GM12874 (cell line): ENCODE measurements at regions not wholly inside any gene's neighbourhood (a gene's known extent, or its start where the extent isn't known, plus 50 kb on each side); places are given as distances from the start of the nearest gene placed in this dataset.

Experiments used
- CTCF ChIP-seq: IDR thresholded peaks from 2 replicates; pipeline ENCODE4 v1.5.1; 2011; ENCODE audit warnings: low read depth, mild to moderate bottlenecking, control low read depth, low read length, moderate library complexity; ENCODE audit not compliant: insufficient read depth

- no peak for TF ChIP-seq CTCF
Measured at GRCh38 chr2:66729416-66730330, 294.7 kb downstream of the MEIS1 start.

DNA sequence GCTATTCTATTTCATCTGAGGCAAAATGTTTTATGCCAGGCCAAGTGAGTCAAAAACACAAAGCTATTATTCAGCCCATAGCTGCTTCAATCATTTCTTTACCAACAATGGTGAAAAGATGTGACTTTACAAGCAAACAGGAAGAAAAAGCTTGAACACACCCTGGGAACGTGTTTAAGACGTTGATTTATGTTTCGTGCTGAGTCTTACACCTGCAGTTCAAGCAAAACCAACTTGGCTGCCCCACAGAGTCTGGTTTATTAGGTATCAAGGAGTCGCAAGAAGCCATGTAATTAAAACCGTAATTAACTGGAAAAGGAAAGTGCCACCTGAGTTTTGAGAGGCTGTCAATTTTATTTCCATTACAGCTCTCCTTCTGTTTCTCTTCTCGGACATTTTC is 295.5 kb downstream of the MEIS1 start:
- no peak for TF ChIP-seq CTCF

DNA sequence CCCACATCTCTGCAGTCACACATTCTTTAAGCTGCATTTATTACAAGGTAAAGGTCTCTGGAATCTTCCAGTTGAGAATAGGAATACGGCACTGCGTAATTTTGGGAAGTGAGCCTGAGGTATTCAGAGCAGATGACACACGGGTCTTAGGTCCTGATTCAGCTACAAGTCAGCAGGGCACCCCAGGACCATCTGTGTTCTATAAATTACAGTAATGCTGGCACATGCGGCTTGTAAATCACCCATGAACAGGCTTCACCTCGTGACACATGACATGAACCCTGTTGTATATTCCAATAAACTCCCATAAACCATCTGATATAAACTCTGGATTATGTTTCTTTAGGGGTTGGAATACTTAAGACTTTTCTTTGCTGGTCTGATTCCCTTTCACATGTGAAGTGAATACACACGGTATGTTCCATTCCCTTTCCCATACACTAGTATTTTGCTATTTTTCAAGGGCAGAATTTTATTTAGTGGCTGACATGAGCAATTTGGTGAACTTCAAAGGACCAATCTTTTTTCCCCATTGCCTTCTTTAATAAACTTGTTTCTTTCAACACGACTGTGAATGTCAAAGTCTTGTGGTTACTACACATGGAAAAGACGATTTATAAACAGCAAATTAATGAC is 298.6 kb downstream of the MEIS1 start:
- no peak for TF ChIP-seq CTCF

- no peak for TF ChIP-seq CTCF
Measured at GRCh38 chr2:66748939-66749338, 314.0 kb downstream of the MEIS1 start.

DNA sequence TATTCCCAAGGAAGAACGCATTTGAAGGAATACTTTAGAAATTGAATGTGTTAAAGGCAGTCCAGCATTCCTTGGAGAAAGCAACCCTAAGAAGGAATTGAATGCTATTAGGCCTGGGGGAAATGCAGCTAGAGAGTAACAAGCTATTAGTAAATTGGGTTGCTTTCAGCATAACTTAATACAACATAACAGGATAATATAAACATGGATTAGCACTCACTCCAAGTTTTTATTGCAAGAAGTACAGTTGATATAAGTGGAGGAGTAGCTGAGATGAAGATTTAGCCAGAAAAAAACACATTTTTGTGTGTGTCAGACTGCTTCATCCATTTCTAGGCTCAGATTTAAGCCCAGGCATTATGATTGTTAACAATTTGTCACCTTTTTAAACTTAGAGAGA is 314.6 kb downstream of the MEIS1 start:
- no peak for TF ChIP-seq CTCF

GRCh38 chr2:66753257-66753656 is 318.3 kb downstream of the MEIS1 start:
- TF ChIP-seq CTCF, result no peak

DNA sequence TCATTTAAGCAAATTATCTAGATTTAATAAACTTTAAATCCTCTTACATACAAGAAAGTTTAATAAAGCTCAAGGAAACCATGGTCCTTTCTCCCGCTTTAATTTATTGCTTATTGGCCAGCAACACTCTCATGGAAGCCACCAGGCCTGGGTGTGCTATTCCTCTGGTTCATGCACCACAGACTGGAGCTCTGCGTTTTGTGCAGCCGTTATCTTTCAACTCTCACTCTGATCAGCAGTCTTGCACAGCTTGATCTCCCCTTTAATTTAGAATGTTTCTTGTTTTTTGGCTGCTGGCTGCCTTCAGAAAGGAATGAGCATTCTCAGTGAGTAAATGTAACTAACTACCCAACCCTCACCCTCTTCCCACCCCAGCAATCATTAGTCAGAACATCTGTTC is 318.7 kb downstream of the MEIS1 start:
- TF ChIP-seq CTCF, result no peak
